ENCODE measurements at regions not wholly inside any gene's neighbourhood (a gene's known extent, or its start where the extent isn't known, plus 50 kb on each side); places are given as distances from the start of the nearest gene placed in this dataset.

DNA sequence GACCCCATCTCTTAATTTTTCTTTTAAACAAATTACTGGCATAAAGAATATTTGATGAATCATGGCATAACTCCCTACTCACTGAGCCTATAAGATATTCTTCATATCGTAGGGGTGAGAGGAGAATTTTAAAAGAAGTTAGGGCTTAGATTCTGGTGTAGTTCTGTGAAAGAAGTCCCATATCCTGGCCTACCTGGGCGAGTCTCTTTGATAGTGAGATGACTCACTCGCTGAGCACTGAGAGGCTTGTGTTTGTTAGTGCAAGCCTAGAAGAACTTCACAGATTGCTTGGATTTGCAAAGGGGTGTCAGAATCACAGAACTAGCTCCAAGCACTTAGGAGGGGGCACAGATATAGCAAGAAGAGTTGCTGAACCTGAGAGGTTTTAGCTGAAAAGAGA, 133.8 kb upstream of the TMC3 start:
- DNase-seq, result no peak

- no peak for DNase-seq
Measured at GRCh38 chr15:81506936-81507335, 132.9 kb upstream of the TMC3 start.

GRCh38 chr15:81506071-81506470, 132.1 kb upstream of the TMC3 start:
- no peak for DNase-seq

- DNase-seq, result no peak
Measured at GRCh38 chr15:81504170-81504905, 130.3 kb upstream of the TMC3 start.

GRCh38 chr15:81502439-81502838, 128.4 kb upstream of the TMC3 start:
- DNase-seq, result no peak

GRCh38 chr15:81500081-81500480, 126.1 kb upstream of the TMC3 start:
- DNase-seq, result no peak

GRCh38 chr15:81498294-81498693, 124.3 kb upstream of the TMC3 start:
- DNase-seq, result no peak

DNA sequence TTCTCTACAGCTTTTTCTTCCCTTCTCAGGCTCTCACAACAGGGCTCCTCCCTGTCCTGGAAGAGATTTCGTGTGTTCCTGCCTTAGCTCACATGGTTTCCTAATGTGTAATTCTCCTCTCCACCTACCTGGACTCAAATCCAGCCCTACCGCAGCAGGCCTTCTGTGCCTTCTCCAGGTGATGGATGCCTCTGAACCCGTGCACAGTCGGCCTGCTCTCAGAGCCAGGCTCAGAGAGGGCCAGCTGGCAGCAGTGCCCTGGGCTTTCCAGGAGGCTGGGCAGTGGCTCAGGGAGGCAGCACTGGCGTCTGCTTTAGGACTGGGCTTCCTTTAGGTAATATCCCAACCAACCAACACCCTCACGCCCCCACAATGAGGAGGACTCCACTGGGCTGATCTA, 123.2 kb upstream of the TMC3 start:
- no peak for DNase-seq

DNA sequence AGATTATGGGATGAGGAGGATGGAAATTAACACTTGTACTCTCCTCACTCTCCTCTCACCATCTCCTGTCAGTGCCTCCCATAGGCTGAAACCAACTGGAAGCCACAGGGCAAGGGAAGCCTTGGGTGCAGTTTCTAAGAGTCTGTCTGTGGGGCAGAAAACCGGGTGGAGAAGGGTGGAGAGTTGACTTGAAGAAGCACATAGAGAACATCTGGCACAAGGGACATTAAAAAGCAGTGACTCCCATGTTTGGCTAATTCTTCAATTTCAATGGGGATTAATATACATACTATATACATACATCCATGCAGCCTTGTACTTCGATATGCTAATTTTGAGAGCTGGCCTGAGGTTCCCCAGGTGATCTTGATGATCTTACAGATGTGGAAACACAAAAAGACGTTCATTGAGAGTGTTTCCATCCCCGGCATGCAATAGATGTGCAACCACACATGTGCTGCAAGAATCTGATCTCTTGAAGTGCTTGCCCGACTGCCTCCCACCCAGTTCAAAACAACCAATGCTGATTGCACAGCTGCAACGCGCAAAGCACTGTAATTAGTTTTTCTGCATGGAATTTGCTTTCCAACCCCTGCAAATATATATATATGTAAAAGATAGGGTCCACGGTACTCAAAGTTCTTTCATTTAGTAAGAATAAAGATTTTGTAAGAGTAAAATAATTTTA, 121.9 kb upstream of the TMC3 start:
- DNase-seq, result no peak

DNA sequence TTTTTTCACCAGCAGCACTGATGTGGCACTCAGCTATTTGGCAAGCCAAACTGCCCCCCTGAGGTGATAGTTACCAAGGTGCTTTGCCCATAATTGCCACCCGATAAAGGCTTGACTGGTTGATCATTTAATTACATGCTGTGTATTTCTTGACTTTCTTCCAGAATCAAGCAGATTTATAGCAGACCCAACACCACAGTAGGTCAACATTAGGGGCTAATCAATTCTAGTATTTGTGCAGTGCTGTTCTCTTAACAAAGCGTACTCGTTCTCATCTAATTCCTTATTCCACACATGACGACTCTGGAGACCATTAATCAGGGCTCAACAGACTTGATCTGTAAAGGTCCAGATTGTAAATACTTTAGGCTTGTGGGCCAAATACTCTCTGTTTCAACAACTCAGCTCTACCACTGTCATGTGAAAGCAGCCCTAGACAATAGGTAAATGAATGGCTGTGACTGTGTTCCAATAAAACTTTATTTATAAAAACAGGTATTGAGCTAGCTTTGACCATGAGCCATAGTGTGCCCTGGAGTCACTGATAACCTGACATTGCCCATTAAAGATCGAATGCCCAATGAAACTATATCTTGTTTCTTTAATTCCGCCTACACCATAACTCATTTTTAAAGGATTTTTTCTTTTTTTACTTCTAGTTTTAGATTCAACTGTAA, 119.1 kb upstream of the TMC3 start:
- DNase-seq, result peak; percentile 39

GRCh38 chr15:81492331-81492968, 118.4 kb upstream of the TMC3 start:
- no peak for DNase-seq

- DNase-seq, result peak; percentile 39
Measured at GRCh38 chr15:81491414-81492096, 117.5 kb upstream of the TMC3 start.

- no peak for DNase-seq
Measured at GRCh38 chr15:81485806-81486205, 111.8 kb upstream of the TMC3 start.

DNA sequence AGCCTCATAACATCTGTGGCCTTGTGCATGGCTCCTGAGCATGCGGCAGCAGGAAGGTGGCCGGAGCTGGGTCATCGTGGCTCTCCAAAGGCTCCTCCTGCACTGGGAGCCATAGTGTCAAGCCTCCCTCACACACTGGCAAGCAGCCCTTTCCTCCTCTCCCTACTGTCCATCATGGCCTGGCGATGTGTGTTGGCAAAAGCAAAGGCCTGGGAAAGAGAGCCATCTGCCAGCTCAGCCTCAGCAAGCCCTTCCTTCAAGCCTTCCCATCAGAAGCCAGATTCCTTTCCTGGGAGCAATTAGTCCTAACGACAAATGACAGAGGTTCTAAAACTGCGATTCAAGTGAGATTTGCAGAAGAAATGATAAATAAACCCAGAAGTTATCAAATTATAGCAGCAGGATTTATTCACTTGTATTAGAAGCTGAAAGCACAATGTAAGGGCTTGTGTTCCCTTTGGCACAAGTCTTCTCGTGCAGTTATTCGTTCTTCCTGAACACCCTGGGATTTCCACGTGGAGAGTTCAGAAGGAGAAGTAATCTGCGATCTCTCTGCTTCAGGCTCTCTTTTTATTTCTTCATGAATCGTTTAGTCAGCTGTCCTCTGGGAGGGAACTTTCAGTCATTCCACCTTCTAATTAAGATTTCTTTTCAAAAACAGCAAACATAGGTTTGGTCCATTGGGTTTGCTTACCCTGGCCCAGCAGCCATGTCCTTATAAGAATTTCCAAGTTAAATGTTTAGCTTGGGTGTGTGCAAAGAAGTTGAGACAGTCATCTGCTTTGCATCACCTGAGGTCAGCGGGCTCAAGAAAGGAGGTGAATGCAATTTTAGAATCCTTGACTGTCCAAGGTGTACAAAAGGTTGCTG, 110.3 kb upstream of the TMC3 start:
- no peak for DNase-seq

DNA sequence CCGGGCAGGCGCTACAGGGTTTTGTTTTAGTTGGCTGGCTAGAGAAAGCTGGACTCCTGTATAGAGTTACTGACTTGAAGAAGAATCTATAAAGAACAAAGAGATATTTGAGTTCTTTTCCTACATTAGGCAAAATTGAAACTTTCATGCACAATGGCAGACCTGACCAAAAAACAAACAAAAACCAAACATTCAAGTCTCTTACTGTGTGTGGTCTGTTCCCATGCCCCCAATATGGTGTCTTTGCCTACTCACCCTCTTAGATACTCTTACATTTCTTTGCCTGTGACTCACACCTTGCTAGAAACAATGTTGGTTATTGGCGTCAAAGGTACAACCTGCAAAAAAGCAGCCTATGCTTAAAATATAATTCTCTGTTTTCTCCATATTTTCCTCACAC, 109.5 kb upstream of the TMC3 start:
- no peak for DNase-seq

DNA sequence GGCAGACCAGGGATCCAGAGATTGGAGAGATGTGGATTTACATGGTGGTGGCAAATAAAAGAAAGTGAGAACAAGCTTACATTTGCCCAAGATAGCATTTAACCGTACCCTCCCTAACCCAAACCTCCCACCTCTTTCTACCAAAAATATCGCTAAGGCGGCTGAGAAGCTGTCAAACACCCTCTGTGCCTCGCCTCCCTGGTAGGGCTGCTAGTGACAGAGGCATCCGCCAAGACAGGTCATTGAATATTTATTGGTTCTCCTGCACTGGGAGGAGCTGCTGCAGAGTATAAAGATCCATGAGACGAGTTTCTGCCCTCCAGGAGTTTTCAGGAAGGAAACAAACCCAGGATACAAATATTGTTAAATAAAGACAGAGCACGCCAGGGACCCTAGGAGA, 107.3 kb upstream of the TMC3 start:
- no peak for DNase-seq

- DNase-seq, result peak; percentile 44
Measured at GRCh38 chr15:81480645-81481053, 106.6 kb upstream of the TMC3 start.

- no peak for DNase-seq
Measured at GRCh38 chr15:81478354-81478753, 104.3 kb upstream of the TMC3 start.

- DNase-seq, result no peak
Measured at GRCh38 chr15:81475926-81476325, 101.9 kb upstream of the TMC3 start.

GRCh38 chr15:81475471-81475870, 101.5 kb upstream of the TMC3 start:
- DNase-seq, result no peak

DNA sequence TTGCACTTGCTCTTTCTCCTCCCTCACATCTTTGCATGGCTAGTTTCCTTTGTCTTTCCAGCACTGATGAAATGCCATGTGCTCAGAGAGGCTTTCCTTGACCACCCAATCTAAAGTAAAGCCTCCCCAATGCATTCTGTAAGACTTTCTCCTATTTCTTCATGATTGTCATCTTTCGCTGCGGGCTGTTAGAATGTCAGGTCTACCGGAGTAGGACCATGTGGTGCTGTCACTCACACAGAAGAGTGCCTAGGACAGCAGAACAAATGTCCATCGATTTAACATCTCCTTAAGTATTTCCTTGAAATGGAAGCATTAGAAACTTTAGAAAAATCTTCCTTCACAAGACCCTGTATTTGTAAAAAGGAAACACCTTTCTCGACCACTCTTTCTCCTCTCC, 99.9 kb upstream of the TMC3 start:
- DNase-seq, result no peak

- no peak for DNase-seq
Measured at GRCh38 chr15:81473177-81473576, 99.2 kb upstream of the TMC3 start.

Measured in NCI-H146 (cell line).